ENCODE measurements at regions not wholly inside any gene's neighbourhood (a gene's known extent, or its start where the extent isn't known, plus 50 kb on each side); places are given as distances from the start of the nearest gene placed in this dataset.

DNA sequence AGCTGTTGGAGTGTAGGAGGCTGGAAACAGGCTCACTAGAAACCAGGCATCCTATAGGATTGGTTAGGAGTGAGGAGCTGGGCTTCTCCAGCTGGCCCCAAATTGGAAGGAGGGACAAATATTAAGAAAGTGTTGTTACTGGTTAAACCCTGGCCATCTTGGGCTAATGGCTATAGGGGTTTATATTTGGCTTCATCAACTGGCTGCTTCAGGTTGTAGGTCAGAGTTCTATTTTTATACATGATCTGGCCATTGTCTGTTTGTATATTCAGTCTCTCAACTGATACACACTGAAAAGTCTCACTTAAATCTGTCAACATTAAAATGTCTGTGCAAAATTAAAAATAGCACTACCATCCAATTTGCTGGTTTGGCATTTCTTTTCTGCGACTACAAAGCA is 70.2 kb upstream of the ARRDC4 start:
- TF ChIP-seq BHLHE40 (IDR thresholded peaks at IDR 0.05; ENCODE audit: low read depth, low read length) = no peak
- TF ChIP-seq, protein P1, sequence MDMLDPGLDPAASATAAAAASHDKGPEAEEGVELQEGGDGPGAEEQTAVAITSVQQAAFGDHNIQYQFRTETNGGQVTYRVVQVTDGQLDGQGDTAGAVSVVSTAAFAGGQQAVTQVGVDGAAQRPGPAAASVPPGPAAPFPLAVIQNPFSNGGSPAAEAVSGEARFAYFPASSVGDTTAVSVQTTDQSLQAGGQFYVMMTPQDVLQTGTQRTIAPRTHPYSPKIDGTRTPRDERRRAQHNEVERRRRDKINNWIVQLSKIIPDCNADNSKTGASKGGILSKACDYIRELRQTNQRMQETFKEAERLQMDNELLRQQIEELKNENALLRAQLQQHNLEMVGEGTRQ (IDR thresholded peaks at IDR 0.05; ENCODE audit: low read depth, low read length) = no peak
- no peak for TF ChIP-seq MAFK (IDR thresholded peaks at IDR 0.05; ENCODE audit: low read depth, low read length)
- TF ChIP-seq, protein P2, sequence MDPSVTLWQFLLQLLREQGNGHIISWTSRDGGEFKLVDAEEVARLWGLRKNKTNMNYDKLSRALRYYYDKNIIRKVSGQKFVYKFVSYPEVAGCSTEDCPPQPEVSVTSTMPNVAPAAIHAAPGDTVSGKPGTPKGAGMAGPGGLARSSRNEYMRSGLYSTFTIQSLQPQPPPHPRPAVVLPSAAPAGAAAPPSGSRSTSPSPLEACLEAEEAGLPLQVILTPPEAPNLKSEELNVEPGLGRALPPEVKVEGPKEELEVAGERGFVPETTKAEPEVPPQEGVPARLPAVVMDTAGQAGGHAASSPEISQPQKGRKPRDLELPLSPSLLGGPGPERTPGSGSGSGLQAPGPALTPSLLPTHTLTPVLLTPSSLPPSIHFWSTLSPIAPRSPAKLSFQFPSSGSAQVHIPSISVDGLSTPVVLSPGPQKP (IDR thresholded peaks at IDR 0.05; ENCODE audit: borderline replicate concordance, low read depth, low read length) = no peak
- TF ChIP-seq, protein P3, sequence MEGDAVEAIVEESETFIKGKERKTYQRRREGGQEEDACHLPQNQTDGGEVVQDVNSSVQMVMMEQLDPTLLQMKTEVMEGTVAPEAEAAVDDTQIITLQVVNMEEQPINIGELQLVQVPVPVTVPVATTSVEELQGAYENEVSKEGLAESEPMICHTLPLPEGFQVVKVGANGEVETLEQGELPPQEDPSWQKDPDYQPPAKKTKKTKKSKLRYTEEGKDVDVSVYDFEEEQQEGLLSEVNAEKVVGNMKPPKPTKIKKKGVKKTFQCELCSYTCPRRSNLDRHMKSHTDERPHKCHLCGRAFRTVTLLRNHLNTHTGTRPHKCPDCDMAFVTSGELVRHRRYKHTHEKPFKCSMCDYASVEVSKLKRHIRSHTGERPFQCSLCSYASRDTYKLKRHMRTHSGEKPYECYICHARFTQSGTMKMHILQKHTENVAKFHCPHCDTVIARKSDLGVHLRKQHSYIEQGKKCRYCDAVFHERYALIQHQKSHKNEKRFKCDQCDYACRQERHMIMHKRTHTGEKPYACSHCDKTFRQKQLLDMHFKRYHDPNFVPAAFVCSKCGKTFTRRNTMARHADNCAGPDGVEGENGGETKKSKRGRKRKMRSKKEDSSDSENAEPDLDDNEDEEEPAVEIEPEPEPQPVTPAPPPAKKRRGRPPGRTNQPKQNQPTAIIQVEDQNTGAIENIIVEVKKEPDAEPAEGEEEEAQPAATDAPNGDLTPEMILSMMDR (conservative IDR thresholded peaks at IDR 0.05; ENCODE audit: low read depth, low read length) = no peak
- TF ChIP-seq MXI1 (IDR thresholded peaks at IDR 0.05; ENCODE audit: borderline replicate concordance, low read depth, low read length) = no peak
- TF ChIP-seq MAZ (IDR thresholded peaks at IDR 0.05; ENCODE audit: borderline replicate concordance, low read depth, low read length) = no peak
- ChIA-PET POLR2A (ENCODE audit: unreplicated experiment) (no interaction called here), CTCF (no interaction called here)
- Histone ChIP-seq H3K18ac (ENCODE audit: low read depth, low read length) (no peak overlapping the region), H3K14ac (replicated peaks; ENCODE audit: low read depth, low read length) (no peak overlapping the region), H4K20me1 (ENCODE audit: insufficient read depth, low read length) (no peaks in the 10 kb centered on the region), H3K9ac (ENCODE audit: low read depth, low read length) (no peak overlapping the region), H3K23ac (ENCODE audit: low read depth, low read length) (no peak overlapping the region), H3K79me1 (ENCODE audit: low read depth in 1 of 2, low read length in 2 of 2) (no peaks in the 10 kb centered on the region), H4K91ac (ENCODE audit: insufficient read depth, low read depth, low read length) (no peak overlapping the region), H3K9me1 (ENCODE audit: insufficient read depth, low read length) (no peaks in the 10 kb centered on the region), H4K8ac (ENCODE audit: low read depth in 2 of 2, low read length in 2 of 2) (no peak overlapping the region), H2BK20ac (ENCODE audit: low read depth, low read length) (no peak overlapping the region), H2AFZ (replicated peaks; ENCODE audit: low read length, poor library complexity) (no peak overlapping the region), H3K27ac (ENCODE audit: insufficient read depth, low read length) (no peak overlapping the region), H2AK9ac (replicated peaks; ENCODE audit: low read depth, low read length, poor library complexity) (no peak overlapping the region), H3K56ac (ENCODE audit: extremely low read depth, insufficient read depth, low read length) (no peak overlapping the region), H2BK120ac (ENCODE audit: low read depth, low read length) (no peak overlapping the region), H2BK5ac (ENCODE audit: low read depth, low read length, poor library complexity, severe bottlenecking) (no peak overlapping the region), H3K27me3 (ENCODE audit: control insufficient read depth, insufficient read depth, low read length) (no peaks in the 10 kb centered on the region), H3K4me2 (ENCODE audit: low read depth, low read length) (no peak overlapping the region), H3K4me1 (ENCODE audit: control insufficient read depth, insufficient read depth, low read length) (no peaks in the 10 kb centered on the region), H2AK5ac (ENCODE audit: low read depth, low read length) (no peak overlapping the region), H4K5ac (ENCODE audit: low read depth, low read length) (no peak overlapping the region), H3K36me3 (ENCODE audit: control insufficient read depth, insufficient read depth, low read length) (no peaks in the 10 kb centered on the region), H3K4ac (ENCODE audit: low read depth, low read length) (no peak overlapping the region), H3K4me3 (ENCODE audit: insufficient read depth, low read depth, low read length) (no peak overlapping the region), H3K9me3 (ENCODE audit: control insufficient read depth, insufficient read depth, low read length) (peaks cover 2% of the 10 kb centered on the region; the same call in 1 of the 2 replicates), H2BK15ac (ENCODE audit: low read depth, low read length) (no peak overlapping the region)
- BruUV-seq (replicated peaks) = no TSS peak
- intact Hi-C loops (cut with micrococcal nuclease) (no loop called here), dilution Hi-C loops (cut with HindIII; ENCODE audit: low sequenced_read_pairs, unreplicated experiment) (no loop called here), in situ Hi-C loops (cut with MboI; ENCODE audit: low sequenced_read_pairs) (no loop called here)
- ATAC-seq (ENCODE audit: low read depth) = no peak
- no CpG with 5 or more reads among the region's 1 CpG for WGBS, 2 experiments (ENCODE audit: extremely low coverage in 2 of 2, insufficient read length in 1 of 2)
- DNase-seq = no peak

Measured in IMR-90 (cell line).